OCI-LY7 (cell line): ENCODE measurements at regions not wholly inside any gene's neighbourhood (a gene's known extent, or its start where the extent isn't known, plus 50 kb on each side); places are given as distances from the start of the nearest gene placed in this dataset.

Experiments used
- BruUV-seq: library from RNA; stranded (reverse); fragments of 400-500 nt; replicated peaks from 2 replicates; lab custom pipeline; 2021; lab: Mats Ljungman, UMichigan
- CTCF ChIA-PET: fragments of 300-600 bp; sonication (Branson Sonifier 250); formaldehyde crosslinking; loops from one replicate; lab custom pipeline; 2022; ENCODE audit warnings: antibody characterized with exemption; ENCODE audit not compliant: unreplicated experiment; lab: Charles Lee
- POLR2A ChIA-PET: fragments of 300-600 bp; sonication (Branson Sonifier 250); formaldehyde crosslinking; loops from one replicate; lab custom pipeline; 2022; ENCODE audit warnings: antibody characterized with exemption; lab: Charles Lee
- DNase-seq: peaks from one replicate; pipeline ENCODE4 v3.0.0-alpha.2; 2015; ENCODE audit warnings: low spot score
- H2AFZ ChIP-seq: fragments of 200-600 bp; sonication (generic), shearing (Covaris generic); 2 replicates; pipeline ENCODE4 v1.6.1; 2014; ENCODE audit warnings: mild to moderate bottlenecking, antibody characterized with exemption, low read length, moderate library complexity
- H3K27ac ChIP-seq: fragments of 200-600 bp; sonication (generic); 2 replicates; pipeline ENCODE4 v1.5.1; 2014; ENCODE audit warnings: mixed run types, low read depth, mild to moderate bottlenecking, moderate library complexity, low read length, inconsistent platforms; ENCODE audit not compliant: poor library complexity, severe bottlenecking
- H3K36me3 ChIP-seq: fragments of 200-600 bp; sonication (generic); 2 replicates; pipeline ENCODE4 v1.6.1; 2014; ENCODE audit warnings: mild to moderate bottlenecking, antibody characterized with exemption, low read length, moderate library complexity, mixed read lengths; ENCODE audit not compliant: insufficient read depth
- H3K4me1 ChIP-seq: fragments of 200-600 bp; sonication (generic); 2 replicates; pipeline ENCODE4 v1.5.1; 2014; ENCODE audit warnings: mild to moderate bottlenecking, low read length; ENCODE audit not compliant: insufficient read depth, poor library complexity, severe bottlenecking
- H3K4me2 ChIP-seq: fragments of 200-600 bp; sonication (generic); 2 replicates; pipeline ENCODE4 v1.6.1; 2014; ENCODE audit warnings: mild to moderate bottlenecking, low read length
- H3K4me3 ChIP-seq: fragments of 200-600 bp; sonication (generic); 2 replicates; pipeline ENCODE4 v1.5.1; 2014; ENCODE audit warnings: mild to moderate bottlenecking, low read depth, low read length; ENCODE audit not compliant: poor library complexity, severe bottlenecking
- H3K79me2 ChIP-seq: fragments of 200-600 bp; sonication (generic); 2 replicates; pipeline ENCODE4 v1.6.1; 2016; ENCODE audit warnings: low read depth, mild to moderate bottlenecking, low read length, moderate library complexity, mixed read lengths; ENCODE audit not compliant: insufficient read depth
- H3K9me2 ChIP-seq: fragments of 200-600 bp; sonication (generic); 2 replicates; pipeline ENCODE4 v1.6.1; 2016; ENCODE audit warnings: mild to moderate bottlenecking, low read length, mixed read lengths; ENCODE audit not compliant: insufficient read depth
- H3K9me3 ChIP-seq: fragments of 200-600 bp; sonication (generic); 2 replicates; pipeline ENCODE4 v1.6.1; 2014; ENCODE audit warnings: mild to moderate bottlenecking, mixed run types, low read length, mixed read lengths
- H4K20me1 ChIP-seq: fragments of 200-600 bp; sonication (generic); 2 replicates; pipeline ENCODE4 v1.6.1; 2014; ENCODE audit warnings: mild to moderate bottlenecking, antibody characterized with exemption, low read length, moderate library complexity, mixed read lengths; ENCODE audit not compliant: insufficient read depth
- EZH2phosphoT487 ChIP-seq: fragments of 200-600 bp; sonication (generic); IDR thresholded peaks from 2 replicates; pipeline ENCODE4 v1.6.1; 2018; ENCODE audit warnings: low read depth, borderline replicate concordance, mild to moderate bottlenecking, mixed run types, antibody characterized with exemption, low read length, moderate library complexity, mixed read lengths
- intact Hi-C: fragments of 100-400 bp; cut with micrococcal nuclease; formaldehyde crosslinking; loops from one replicate; pipeline ENCODE4 v1.10.0; 2022; ENCODE audit not compliant: unreplicated experiment
- TF ChIP-seq, protein P1 (sequence below): fragments of 200-600 bp; sonication (generic); conservative IDR thresholded peaks from 2 replicates; pipeline ENCODE4 v1.5.1; 2014; ENCODE audit warnings: mild to moderate bottlenecking, antibody characterized with exemption, low read length, moderate library complexity, mixed read lengths

DNA sequence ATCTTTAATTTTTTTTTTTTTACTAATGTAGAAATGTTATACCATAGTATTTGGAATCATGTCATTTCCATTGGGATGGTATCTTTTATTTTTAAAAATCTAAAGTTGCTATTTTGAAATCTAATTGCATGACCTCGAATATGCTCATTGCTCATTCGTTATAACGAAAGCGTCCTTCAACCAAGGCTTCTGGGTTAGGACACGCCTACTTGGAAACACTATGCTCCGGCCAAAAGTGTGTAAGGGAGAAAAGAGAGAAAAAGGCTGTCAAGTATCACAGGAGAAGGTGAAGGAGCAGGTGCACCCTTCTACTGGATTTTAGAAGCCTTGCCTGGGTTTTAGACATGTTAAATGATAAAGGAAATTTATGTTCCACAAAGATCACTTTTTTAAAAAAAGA, 465.9 kb upstream of the ID2 start:
- intact Hi-C loops, result no loop called here
- CTCF ChIA-PET, result no interaction called here
- TF ChIP-seq, protein P1, sequence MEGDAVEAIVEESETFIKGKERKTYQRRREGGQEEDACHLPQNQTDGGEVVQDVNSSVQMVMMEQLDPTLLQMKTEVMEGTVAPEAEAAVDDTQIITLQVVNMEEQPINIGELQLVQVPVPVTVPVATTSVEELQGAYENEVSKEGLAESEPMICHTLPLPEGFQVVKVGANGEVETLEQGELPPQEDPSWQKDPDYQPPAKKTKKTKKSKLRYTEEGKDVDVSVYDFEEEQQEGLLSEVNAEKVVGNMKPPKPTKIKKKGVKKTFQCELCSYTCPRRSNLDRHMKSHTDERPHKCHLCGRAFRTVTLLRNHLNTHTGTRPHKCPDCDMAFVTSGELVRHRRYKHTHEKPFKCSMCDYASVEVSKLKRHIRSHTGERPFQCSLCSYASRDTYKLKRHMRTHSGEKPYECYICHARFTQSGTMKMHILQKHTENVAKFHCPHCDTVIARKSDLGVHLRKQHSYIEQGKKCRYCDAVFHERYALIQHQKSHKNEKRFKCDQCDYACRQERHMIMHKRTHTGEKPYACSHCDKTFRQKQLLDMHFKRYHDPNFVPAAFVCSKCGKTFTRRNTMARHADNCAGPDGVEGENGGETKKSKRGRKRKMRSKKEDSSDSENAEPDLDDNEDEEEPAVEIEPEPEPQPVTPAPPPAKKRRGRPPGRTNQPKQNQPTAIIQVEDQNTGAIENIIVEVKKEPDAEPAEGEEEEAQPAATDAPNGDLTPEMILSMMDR, result no peak
- TF ChIP-seq EZH2phosphoT487, result no peak

DNA sequence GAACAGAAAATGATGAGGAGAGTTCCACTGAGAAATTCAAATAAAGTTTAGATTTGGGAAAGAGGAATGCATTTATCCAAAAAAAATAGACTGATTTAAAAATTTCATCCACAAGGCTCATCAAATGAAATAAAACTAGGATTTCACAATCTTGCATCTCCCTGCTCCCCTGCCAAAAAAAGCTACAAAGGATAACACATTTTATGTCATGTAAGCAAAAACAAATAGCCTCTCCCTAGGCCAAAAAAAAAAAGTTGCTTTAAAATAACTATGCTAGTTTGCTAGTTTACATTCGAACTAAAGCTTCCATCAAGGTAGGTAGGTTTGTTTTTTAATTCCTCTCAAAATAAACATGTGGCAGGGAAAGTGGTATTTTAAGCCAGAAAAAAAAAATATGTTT, 465.5 kb upstream of the ID2 start:
- BruUV-seq, result no TSS peak
- intact Hi-C loops, result no loop called here
- Histone ChIP-seq H3K9me3 (no peaks in the 10 kb centered on the region), H3K4me1 (peaks cover 14% of the 10 kb centered on the region), H2AFZ (no peak overlapping the region), H3K27ac (no peak overlapping the region), H3K36me3 (no peaks in the 10 kb centered on the region), H3K79me2 (no peaks in the 10 kb centered on the region), H3K4me3 (no peak overlapping the region), H4K20me1 (no peaks in the 10 kb centered on the region), H3K4me2 (no peak overlapping the region), H3K9me2 (no peaks in the 10 kb centered on the region)
- TF ChIP-seq, protein P1, result no peak
- TF ChIP-seq EZH2phosphoT487, result no peak
- no peak for DNase-seq
- ChIA-PET POLR2A (interaction anchor here (0.8 to 1.1 kb wide), 2 partner anchors 97 to 226 kb away, joined by 3 read pairs; no protein-coding TSS in a partner anchor), CTCF (no interaction called here)

More for the DNA sequence above, 465.9 kb upstream of the ID2 start:
- Histone ChIP-seq H3K4me3 (no peak overlapping the region), H3K9me3 (no peaks in the 10 kb centered on the region), H3K4me2 (no peak overlapping the region), H4K20me1 (no peaks in the 10 kb centered on the region), H3K27ac (no peak overlapping the region), H3K4me1 (peaks cover 14% of the 10 kb centered on the region), H3K9me2 (no peaks in the 10 kb centered on the region), H2AFZ (no peak overlapping the region), H3K36me3 (no peaks in the 10 kb centered on the region), H3K79me2 (no peaks in the 10 kb centered on the region)
- no TSS peak for BruUV-seq
- no peak for DNase-seq
- POLR2A ChIA-PET, result interaction anchor here (1.1 kb wide), 1 partner anchor 225 kb away, joined by 3 read pairs; no protein-coding TSS in a partner anchor

DNA sequence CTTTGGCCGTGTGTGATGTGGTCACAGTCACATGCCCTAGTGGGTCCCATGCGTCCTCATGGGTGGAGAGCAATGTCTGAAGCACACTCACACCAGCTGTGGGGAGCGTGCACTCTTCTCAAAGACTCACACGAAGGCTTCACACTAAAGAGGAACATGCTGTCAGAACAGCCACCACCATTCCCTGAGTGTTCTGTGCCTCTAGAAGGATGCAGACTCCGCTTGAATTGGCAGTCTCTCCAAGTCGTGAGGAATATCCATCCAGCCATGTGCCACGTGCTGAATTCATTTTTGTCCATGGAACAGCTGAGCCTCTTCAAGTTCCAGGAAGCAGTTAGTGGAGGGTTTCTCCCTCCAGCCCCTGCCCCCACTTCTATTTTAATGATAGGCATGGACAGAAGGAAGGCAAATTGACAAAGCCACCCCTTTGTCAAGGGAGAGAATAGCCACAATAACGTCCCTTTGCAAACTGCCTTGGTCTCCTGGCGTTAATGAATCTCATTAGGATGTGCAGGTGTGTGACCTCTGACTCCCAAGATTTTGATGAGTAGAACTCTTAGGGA, 464.3 kb upstream of the ID2 start:
- Histone ChIP-seq H3K4me3 (no peak overlapping the region), H3K36me3 (no peaks in the 10 kb centered on the region), H3K9me3 (no peaks in the 10 kb centered on the region), H3K27ac (no peak overlapping the region), H2AFZ (no peak overlapping the region), H3K9me2 (no peaks in the 10 kb centered on the region), H3K4me1 (peaks cover 14% of the 10 kb centered on the region), H3K79me2 (no peaks in the 10 kb centered on the region), H4K20me1 (no peaks in the 10 kb centered on the region), H3K4me2 (no peak overlapping the region)
- BruUV-seq, result no TSS peak
- DNase-seq, result no peak
- intact Hi-C loops, result no loop called here
- ChIA-PET POLR2A (interaction anchor here (1.4 kb wide), 1 partner anchor 714 kb away, joined by 5 read pairs; no protein-coding TSS in a partner anchor), CTCF (no interaction called here)
- TF ChIP-seq, protein P1, result no peak
